Glutamatergic neuron (in vitro differentiated cells): ENCODE measurements at regions not wholly inside any gene's neighbourhood (a gene's known extent, or its start where the extent isn't known, plus 50 kb on each side); places are given as distances from the start of the nearest gene placed in this dataset.

Experiments used
- DNase-seq: peaks from one replicate; pipeline ENCODE4 v3.0.0; 2022
- H3K27ac Mint-ChIP-seq: one replicate; pipeline ENCODE4 v1.8.0; 2020; ENCODE audit warnings: mild to moderate bottlenecking, mixed read lengths, inconsistent platforms; ENCODE audit not compliant: unreplicated experiment
- H3K27me3 Mint-ChIP-seq: one replicate; pipeline ENCODE4 v1.8.0; 2020; ENCODE audit warnings: mild to moderate bottlenecking, moderate library complexity, mixed read lengths, inconsistent platforms; ENCODE audit not compliant: unreplicated experiment
- H3K36me3 Mint-ChIP-seq: one replicate; pipeline ENCODE4 v1.8.0; 2020; ENCODE audit warnings: mild to moderate bottlenecking, mixed read lengths, inconsistent platforms; ENCODE audit not compliant: unreplicated experiment
- H3K4me1 Mint-ChIP-seq: one replicate; pipeline ENCODE4 v1.8.0; 2020; ENCODE audit warnings: mild to moderate bottlenecking, low read depth, mixed read lengths, inconsistent platforms; ENCODE audit not compliant: unreplicated experiment
- H3K4me3 Mint-ChIP-seq: one replicate; pipeline ENCODE4 v1.8.0; 2020; ENCODE audit warnings: mild to moderate bottlenecking, mixed read lengths, inconsistent platforms; ENCODE audit not compliant: unreplicated experiment
- H3K9me3 Mint-ChIP-seq: one replicate; pipeline ENCODE4 v1.8.0; 2020; ENCODE audit warnings: mild to moderate bottlenecking, moderate library complexity, mixed read lengths, inconsistent platforms; ENCODE audit not compliant: unreplicated experiment
- CTCF ChIP-seq: fragments of 200-600 bp; sonication (generic); IDR thresholded peaks from one replicate; pipeline ENCODE4 v1.5.0; 2021; ENCODE audit not compliant: partially characterized antibody, unreplicated experiment

- H3K27me3 Mint-ChIP-seq: no peaks in the 10 kb centered on the region
- H3K9me3 Mint-ChIP-seq: peaks cover 4% of the 10 kb centered on the region
- H3K4me3 Mint-ChIP-seq: no peak overlapping the region
- no peak for DNase-seq
- no peak for TF ChIP-seq CTCF
- peaks cover 10% of the 10 kb centered on the region for H3K36me3 Mint-ChIP-seq
- no peak overlapping the region for H3K27ac Mint-ChIP-seq
- peaks cover 9% of the 10 kb centered on the region for H3K4me1 Mint-ChIP-seq
Observed at GRCh38 chr4:164540987-164541386, 212.9 kb upstream of the SMIM31 start.

GRCh38 chr4:164542431-164542830, 211.5 kb upstream of the SMIM31 start:
- Mint-ChIP-seq H3K36me3 (peaks cover 10% of the 10 kb centered on the region), H3K27ac (no peak overlapping the region), H3K4me1 (peaks cover 2% of the 10 kb centered on the region), H3K27me3 (no peaks in the 10 kb centered on the region), H3K4me3 (no peak overlapping the region), H3K9me3 (peaks cover 4% of the 10 kb centered on the region)
- DNase-seq: no peak
- no peak for TF ChIP-seq CTCF

GRCh38 chr4:164550989-164551712, 202.8 kb upstream of the SMIM31 start:
- no peaks in the 10 kb centered on the region for H3K36me3 Mint-ChIP-seq
- TF ChIP-seq CTCF: no peak
- no peak for DNase-seq
- no peak overlapping the region for H3K4me3 Mint-ChIP-seq
- H3K27ac Mint-ChIP-seq: no peak overlapping the region
- no peaks in the 10 kb centered on the region for H3K27me3 Mint-ChIP-seq
- H3K9me3 Mint-ChIP-seq: no peaks in the 10 kb centered on the region
- peaks cover 4% of the 10 kb centered on the region for H3K4me1 Mint-ChIP-seq

GRCh38 chr4:164551713-164552040, 202.3 kb upstream of the SMIM31 start:
- DNase-seq: peak; percentile 19
- no peak overlapping the region for H3K4me3 Mint-ChIP-seq
- TF ChIP-seq CTCF: no peak
- no peaks in the 10 kb centered on the region for H3K27me3 Mint-ChIP-seq
- no peaks in the 10 kb centered on the region for H3K36me3 Mint-ChIP-seq
- no peak overlapping the region for H3K27ac Mint-ChIP-seq
- peaks cover 4% of the 10 kb centered on the region for H3K4me1 Mint-ChIP-seq
- H3K9me3 Mint-ChIP-seq: no peaks in the 10 kb centered on the region

GRCh38 chr4:164571593-164572390, 182.1 kb upstream of the SMIM31 start:
- H3K36me3 Mint-ChIP-seq: no peaks in the 10 kb centered on the region
- H3K4me3 Mint-ChIP-seq: no peak overlapping the region
- no peak for TF ChIP-seq CTCF
- no peaks in the 10 kb centered on the region for H3K4me1 Mint-ChIP-seq
- peaks cover 1% of the 10 kb centered on the region for H3K9me3 Mint-ChIP-seq
- H3K27me3 Mint-ChIP-seq: no peaks in the 10 kb centered on the region
- H3K27ac Mint-ChIP-seq: no peak overlapping the region
- DNase-seq: no peak
